Caki2 (cell line): ENCODE measurements at regions not wholly inside any gene's neighbourhood (a gene's known extent, or its start where the extent isn't known, plus 50 kb on each side); places are given as distances from the start of the nearest gene placed in this dataset.

ENCODE experiments used
- DNase-seq: peaks from one replicate; pipeline ENCODE4 v3.0.0-alpha.2; 2015; ENCODE audit warnings: low read depth
- in situ Hi-C: cut with HindIII; loops from 2 replicates; pipeline ENCODE4 v1.10.0; 2016; ENCODE audit warnings: low sequenced_read_pairs, low pct_unique_long_range_greater_than_20kb, mixed read lengths

GRCh38 chr7:156123362-156123761 lies 311.1 kb upstream of the SHH start:
- in situ Hi-C loops = no loop called here
- DNase-seq = no peak

- no peak for DNase-seq
Observed at GRCh38 chr7:156122752-156123354, 310.6 kb upstream of the SHH start.

DNA sequence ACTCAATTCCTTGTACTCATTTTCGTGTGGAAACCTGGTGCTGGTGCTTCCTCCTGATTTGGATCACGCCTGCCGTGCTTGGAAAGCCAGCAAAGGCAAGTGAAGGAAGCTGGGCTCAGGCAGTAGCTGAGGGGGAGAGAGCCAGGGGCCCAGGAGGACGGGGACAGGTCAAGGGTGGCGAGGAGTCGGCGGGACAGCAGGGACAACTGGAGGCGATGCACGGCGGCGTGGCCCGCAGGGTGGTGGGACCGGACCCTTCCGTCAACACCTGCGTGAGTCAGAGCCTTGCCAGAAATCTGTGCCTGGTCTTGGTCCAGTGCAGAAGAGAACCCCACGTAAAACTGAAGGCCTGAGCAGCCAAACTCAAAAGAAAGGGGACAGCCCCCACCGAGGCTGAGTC lies 309.7 kb upstream of the SHH start:
- in situ Hi-C loops = no loop called here
- DNase-seq = no peak

More at GRCh38 chr7:156122752-156123354, 310.6 kb upstream of the SHH start:
- in situ Hi-C loops = no loop called here

DNA sequence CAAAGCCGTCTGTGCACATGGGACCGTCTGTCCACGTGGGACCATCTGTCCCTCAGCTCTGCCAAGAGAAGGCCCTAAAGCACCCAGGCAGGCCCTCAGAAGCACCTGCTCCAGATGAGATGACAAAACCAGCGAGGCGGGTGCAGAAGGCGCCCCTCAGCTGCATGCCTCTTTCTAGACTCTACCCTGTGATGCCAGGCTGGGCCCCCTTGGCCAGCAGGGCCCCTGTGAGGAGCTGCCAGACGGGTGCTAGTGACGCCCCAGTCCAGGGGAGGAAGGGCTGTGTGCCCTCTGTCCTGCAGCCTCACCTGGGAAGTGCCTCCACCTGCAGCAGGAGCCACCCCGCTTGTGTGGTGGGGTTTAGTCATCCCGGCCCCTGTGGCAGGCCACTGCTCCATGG lies 309.2 kb upstream of the SHH start:
- no peak for DNase-seq
- in situ Hi-C loops = no loop called here

- no peak for DNase-seq
- in situ Hi-C loops = no loop called here
Observed at GRCh38 chr7:156120552-156120951, 308.3 kb upstream of the SHH start.

DNA sequence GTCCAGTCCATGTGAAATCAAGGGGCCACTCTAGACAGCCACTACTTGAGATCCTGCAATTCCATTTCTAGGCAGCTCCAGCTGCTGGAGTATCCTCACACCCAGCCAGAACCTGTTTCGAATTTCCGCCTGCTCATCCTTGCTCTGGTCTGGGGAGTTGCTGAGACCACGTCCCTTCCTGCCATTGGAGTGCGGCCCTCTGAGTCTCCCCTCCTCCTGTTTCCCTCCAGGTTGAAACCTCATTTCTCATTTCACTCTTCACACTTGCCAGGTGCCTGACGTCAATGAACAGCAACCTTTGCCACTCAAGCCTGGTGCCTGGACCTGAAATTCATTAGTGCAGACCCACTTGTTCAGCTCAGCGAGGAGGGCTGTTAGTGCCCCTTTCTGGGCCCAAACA lies 307.5 kb upstream of the SHH start:
- DNase-seq = no peak
- in situ Hi-C loops = no loop called here

GRCh38 chr7:156118248-156118645 lies 306.0 kb upstream of the SHH start:
- DNase-seq = no peak
- in situ Hi-C loops = no loop called here

DNA sequence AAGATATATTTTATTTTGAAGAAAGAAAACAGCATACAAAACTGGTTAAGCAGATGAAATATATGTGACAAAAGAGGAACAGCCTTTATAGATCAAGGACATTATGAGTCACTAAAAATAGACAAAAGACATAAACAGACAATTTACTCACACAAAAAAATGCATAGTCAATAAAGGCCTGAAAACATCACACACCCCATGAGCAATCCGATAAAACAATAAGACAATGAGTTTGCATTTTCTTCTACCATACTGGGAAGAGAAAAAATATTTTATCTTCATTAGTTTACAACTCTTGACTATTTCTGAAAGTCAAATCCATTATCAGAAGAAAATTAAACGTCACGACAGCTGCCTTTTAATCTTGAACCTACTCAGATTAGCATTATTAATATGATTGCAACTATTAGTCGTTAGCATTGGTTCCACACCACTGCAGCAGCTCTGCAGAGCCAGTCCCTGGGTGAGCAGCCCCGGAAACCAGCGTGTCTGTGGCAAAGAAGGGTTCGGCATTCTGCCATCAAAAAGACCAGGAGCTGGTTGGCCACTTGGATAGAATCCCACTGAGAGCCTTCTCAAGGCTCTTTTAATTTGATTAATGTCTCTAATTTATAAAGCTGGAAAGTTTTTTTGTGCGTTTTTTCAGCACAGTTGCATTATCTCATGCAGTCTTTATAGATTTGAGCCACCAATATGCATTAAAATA lies 305.4 kb upstream of the SHH start:
- in situ Hi-C loops = no loop called here
- no peak for DNase-seq

- no peak for DNase-seq
- in situ Hi-C loops = no loop called here
Observed at GRCh38 chr7:156116514-156117215, 304.4 kb upstream of the SHH start.

GRCh38 chr7:156115582-156115981 lies 303.3 kb upstream of the SHH start:
- DNase-seq = no peak
- in situ Hi-C loops = no loop called here

- DNase-seq = no peak
- in situ Hi-C loops = no loop called here
Observed at GRCh38 chr7:156113731-156114130, 301.5 kb upstream of the SHH start.

GRCh38 chr7:156109988-156110387 lies 297.7 kb upstream of the SHH start:
- in situ Hi-C loops = no loop called here
- no peak for DNase-seq

GRCh38 chr7:156109076-156109475 lies 296.8 kb upstream of the SHH start:
- DNase-seq = no peak
- in situ Hi-C loops = no loop called here

GRCh38 chr7:156107957-156108356 lies 295.7 kb upstream of the SHH start:
- DNase-seq = no peak
- in situ Hi-C loops = no loop called here

DNA sequence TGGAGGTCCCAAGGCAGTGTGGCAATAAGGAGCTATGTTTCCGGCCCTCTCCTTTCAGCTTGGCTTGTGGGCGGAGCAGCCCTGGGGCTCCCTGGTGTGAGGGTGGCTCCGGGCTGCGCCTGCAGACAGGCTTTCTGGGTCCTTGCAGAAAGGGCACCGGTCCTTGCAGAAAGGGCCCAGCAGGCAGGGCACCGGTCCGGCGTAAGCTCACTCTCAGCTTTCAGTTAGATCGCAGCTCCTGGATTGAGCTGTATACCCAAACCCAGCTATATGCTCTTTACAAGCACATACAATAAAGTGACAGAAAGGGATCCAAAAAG lies 293.8 kb upstream of the SHH start:
- DNase-seq = no peak
- in situ Hi-C loops = no loop called here

GRCh38 chr7:156105337-156106106 lies 293.3 kb upstream of the SHH start:
- DNase-seq = no peak
- in situ Hi-C loops = no loop called here

DNA sequence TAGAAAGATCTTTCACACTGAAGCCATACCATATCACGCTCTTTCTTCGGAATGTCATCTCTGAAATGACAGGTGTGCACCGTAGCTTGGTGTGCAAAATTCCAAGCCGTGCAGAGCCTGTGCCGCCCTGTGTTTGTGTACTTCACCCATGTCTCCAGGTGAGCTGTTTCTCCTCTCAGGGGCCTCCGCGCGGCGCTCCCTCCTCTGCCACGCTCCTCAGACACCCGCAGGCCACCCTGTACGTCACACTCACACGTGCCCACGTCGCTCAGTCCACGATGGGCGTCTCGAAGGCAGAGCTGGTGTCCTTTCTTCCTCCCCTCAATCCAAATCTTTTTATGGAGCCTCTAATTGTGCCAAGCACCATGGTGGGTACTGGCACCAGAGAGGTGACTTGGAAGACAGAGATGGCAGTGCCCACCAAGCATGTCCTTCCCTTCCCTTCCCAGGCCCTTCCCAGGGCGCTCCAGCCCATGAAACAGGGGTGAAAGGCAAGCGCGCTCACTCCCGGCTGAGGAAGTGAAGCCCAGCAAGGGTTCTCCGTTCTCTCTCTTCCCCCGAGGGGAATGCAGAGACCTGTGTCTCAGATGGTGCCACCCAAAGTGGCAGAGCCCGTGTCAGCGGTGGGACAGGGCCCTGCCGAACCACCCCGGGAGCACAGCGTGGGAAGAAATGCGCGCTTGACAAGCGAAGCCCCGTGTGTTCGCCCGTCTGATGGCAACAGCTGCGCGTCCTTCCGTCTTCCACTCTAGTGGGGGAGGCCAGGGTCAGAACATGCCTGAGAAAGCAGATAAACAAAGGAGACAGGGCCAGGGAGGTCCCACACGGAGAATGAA lies 292.5 kb upstream of the SHH start:
- no peak for DNase-seq
- in situ Hi-C loops = no loop called here

DNA sequence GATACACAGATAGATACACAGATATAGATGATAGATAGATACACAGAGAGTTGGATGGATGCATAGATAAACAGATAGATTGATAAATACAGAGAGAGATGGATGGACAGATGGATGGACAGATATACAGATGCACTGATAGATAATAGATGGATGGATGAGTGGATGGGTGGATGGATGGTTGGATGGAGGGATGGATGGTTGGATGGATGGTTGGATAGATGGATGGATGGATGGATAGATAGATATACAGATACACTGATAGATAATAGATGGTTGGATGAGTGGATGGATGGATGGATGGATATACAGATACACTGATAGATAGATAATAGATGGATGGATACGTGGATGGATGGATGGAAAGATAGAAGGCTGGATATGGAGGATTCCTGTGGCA lies 290.0 kb upstream of the SHH start:
- in situ Hi-C loops = no loop called here
- DNase-seq = no peak
